ENCODE measurements at regions not wholly inside any gene's neighbourhood (a gene's known extent, or its start where the extent isn't known, plus 50 kb on each side); places are given as distances from the start of the nearest gene placed in this dataset.
"Not testable (repeated sequence)": the region's sequence is repeated elsewhere in the genome, so short reads cannot be mapped to it uniquely, and the experiment has no call there.

GRCh38 chr2:167572883-167573619 lies 674.3 kb downstream of the STK39 start:
- no peak overlapping the region for H3K9ac ChIP-seq (ENCODE audit: insufficient read depth, low read length, poor library complexity, severe bottlenecking)
- H3K27ac ChIP-seq (ENCODE audit: low read depth in 1 of 2, low read length in 2 of 2) = no peak overlapping the region
- H3K4me1 Mint-ChIP-seq = no peaks in the 10 kb centered on the region
- DNase-seq = no peak
- H3K4me3 Mint-ChIP-seq = no peak overlapping the region
- H3K4me1 ChIP-seq (ENCODE audit: control insufficient read depth in 1 of 2, insufficient read depth in 2 of 2, low read length in 2 of 2) = no peaks in the 10 kb centered on the region
- WGBS (ENCODE audit: insufficient coverage) = no CpG with 5 or more reads among the region's 1 CpG
- no peaks in the 10 kb centered on the region for H3K79me2 ChIP-seq (ENCODE audit: insufficient read depth, low read length)
- H4K20me1 ChIP-seq (ENCODE audit: insufficient read depth, low read length) = no peaks in the 10 kb centered on the region
- no peaks in the 10 kb centered on the region for H3K36me3 Mint-ChIP-seq
- H3K27me3 Mint-ChIP-seq (ENCODE audit: low read depth in 3 of 3) = no peaks in the 10 kb centered on the region
- no peak overlapping the region for H3K4me2 ChIP-seq (replicated peaks; ENCODE audit: extremely low read depth, low read length, poor library complexity, severe bottlenecking)
- H3K27ac Mint-ChIP-seq = no peak overlapping the region
- intact Hi-C loops (cut with micrococcal nuclease) = no loop called here
- TF ChIP-seq CTCF (IDR thresholded peaks at IDR 0.05) = no peak
- H3K4me3 ChIP-seq (replicated peaks in 1 of 3; ENCODE audit: low read depth in 2 of 3, low read length in 3 of 3) = no peak overlapping the region
- peaks cover 0 to 3% (median 0%) of the 10 kb centered on the region in 7 donors for H3K9me3 Mint-ChIP-seq
- H2AFZ ChIP-seq (ENCODE audit: insufficient read depth, low read depth, low read length, poor library complexity, severe bottlenecking) = no peak overlapping the region
- H3K9me3 ChIP-seq (replicated peaks in 1 of 2; ENCODE audit: control insufficient read depth in 1 of 2, insufficient read depth in 1 of 2, low read length in 2 of 2) = no peaks in the 10 kb centered on the region
- H3K27me3 ChIP-seq (ENCODE audit: control insufficient read depth in 2 of 2, insufficient read depth in 2 of 2, low read length in 2 of 2) = no peaks in the 10 kb centered on the region
- H3K36me3 ChIP-seq (replicated peaks in 1 of 2; ENCODE audit: control insufficient read depth in 1 of 2, insufficient read depth in 2 of 2, low read length in 2 of 2) = no peaks in the 10 kb centered on the region

DNA sequence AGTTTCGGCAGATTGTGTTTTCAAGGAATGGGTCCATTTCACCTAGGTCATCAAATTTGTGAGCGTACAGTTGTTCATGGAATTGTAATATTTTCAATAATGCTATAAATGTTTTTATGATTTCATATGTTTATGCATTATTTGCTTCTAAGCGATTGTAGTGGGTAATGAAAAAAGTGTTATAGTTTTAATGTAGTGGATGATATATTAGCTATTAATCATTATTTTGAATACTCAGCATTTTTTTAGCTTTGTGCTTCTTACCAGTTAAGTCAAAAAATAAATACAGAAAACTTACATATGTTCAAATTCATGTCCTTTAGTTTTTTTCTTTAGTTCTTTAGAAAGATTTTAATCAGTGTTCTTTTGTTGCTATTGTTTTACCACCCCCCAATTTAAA lies 677.0 kb downstream of the STK39 start:
- H3K27ac Mint-ChIP-seq = no peak overlapping the region
- intact Hi-C loops (cut with micrococcal nuclease) = no loop called here
- H3K27ac ChIP-seq (ENCODE audit: low read depth in 1 of 2, low read length in 2 of 2) = no peak overlapping the region
- no peak for DNase-seq
- no peaks in the 10 kb centered on the region for H3K36me3 ChIP-seq (replicated peaks in 1 of 2; ENCODE audit: control insufficient read depth in 1 of 2, insufficient read depth in 2 of 2, low read length in 2 of 2)
- no peak overlapping the region for H3K4me3 Mint-ChIP-seq
- WGBS (ENCODE audit: insufficient coverage) = 100% methylated on average over 1 of the region's 3 CpGs
- no peak overlapping the region for H3K9ac ChIP-seq (ENCODE audit: insufficient read depth, low read length, poor library complexity, severe bottlenecking)
- no peaks in the 10 kb centered on the region for H3K4me1 Mint-ChIP-seq
- H3K36me3 Mint-ChIP-seq = no peaks in the 10 kb centered on the region
- TF ChIP-seq CTCF (IDR thresholded peaks at IDR 0.05) = no peak
- H3K4me1 ChIP-seq (ENCODE audit: control insufficient read depth in 1 of 2, insufficient read depth in 2 of 2, low read length in 2 of 2) = no peaks in the 10 kb centered on the region
- no peaks in the 10 kb centered on the region for H3K9me3 ChIP-seq (replicated peaks in 1 of 2; ENCODE audit: control insufficient read depth in 1 of 2, insufficient read depth in 1 of 2, low read length in 2 of 2)
- no peak overlapping the region for H2AFZ ChIP-seq (ENCODE audit: insufficient read depth, low read depth, low read length, poor library complexity, severe bottlenecking)
- no peaks in the 10 kb centered on the region for H3K27me3 Mint-ChIP-seq (ENCODE audit: low read depth in 3 of 3)
- no peak overlapping the region for H3K4me2 ChIP-seq (replicated peaks; ENCODE audit: extremely low read depth, low read length, poor library complexity, severe bottlenecking)
- peaks cover 0 to 3% (median 2%) of the 10 kb centered on the region in 7 donors for H3K9me3 Mint-ChIP-seq
- no peak overlapping the region for H3K4me3 ChIP-seq (replicated peaks in 1 of 3; ENCODE audit: low read depth in 2 of 3, low read length in 3 of 3)
- no peaks in the 10 kb centered on the region for H3K27me3 ChIP-seq (ENCODE audit: control insufficient read depth in 2 of 2, insufficient read depth in 2 of 2, low read length in 2 of 2)
- H3K79me2 ChIP-seq (ENCODE audit: insufficient read depth, low read length) = no peaks in the 10 kb centered on the region
- H4K20me1 ChIP-seq (ENCODE audit: insufficient read depth, low read length) = no peaks in the 10 kb centered on the region

- H3K4me3 ChIP-seq (replicated peaks in 1 of 3; ENCODE audit: low read depth in 2 of 3, low read length in 3 of 3); H2AFZ ChIP-seq (ENCODE audit: insufficient read depth, low read depth, low read length, poor library complexity, severe bottlenecking); H4K20me1 ChIP-seq (ENCODE audit: insufficient read depth, low read length); H3K27ac Mint-ChIP-seq; DNase-seq; H3K9ac ChIP-seq (ENCODE audit: insufficient read depth, low read length, poor library complexity, severe bottlenecking); H3K27ac ChIP-seq (ENCODE audit: low read depth in 1 of 2, low read length in 2 of 2); H3K4me1 ChIP-seq (ENCODE audit: control insufficient read depth in 1 of 2, insufficient read depth in 2 of 2, low read length in 2 of 2); intact Hi-C loops (cut with micrococcal nuclease); H3K27me3 Mint-ChIP-seq (ENCODE audit: low read depth in 3 of 3); H3K36me3 Mint-ChIP-seq; H3K27me3 ChIP-seq (ENCODE audit: control insufficient read depth in 2 of 2, insufficient read depth in 2 of 2, low read length in 2 of 2); H3K9me3 ChIP-seq (replicated peaks in 1 of 2; ENCODE audit: control insufficient read depth in 1 of 2, insufficient read depth in 1 of 2, low read length in 2 of 2); H3K4me2 ChIP-seq (replicated peaks; ENCODE audit: extremely low read depth, low read length, poor library complexity, severe bottlenecking); H3K4me1 Mint-ChIP-seq; H3K79me2 ChIP-seq (ENCODE audit: insufficient read depth, low read length); H3K36me3 ChIP-seq (replicated peaks in 1 of 2; ENCODE audit: control insufficient read depth in 1 of 2, insufficient read depth in 2 of 2, low read length in 2 of 2); H3K4me3 Mint-ChIP-seq: not testable (repeated sequence)
- H3K9me3 Mint-ChIP-seq = peaks cover 6 to 26% (median 16%) of the 10 kb centered on the region in 7 donors
- 97% methylated on average over 19 of the region's 66 CpGs for WGBS (ENCODE audit: insufficient coverage)
Observed at GRCh38 chr2:167563885-167564619, 675.8 kb downstream of the XIRP2 start.

All from CD14-positive monocyte (primary cell).